Nephron (organoid): ENCODE measurements at regions not wholly inside any gene's neighbourhood (a gene's known extent, or its start where the extent isn't known, plus 50 kb on each side); places are given as distances from the start of the nearest gene placed in this dataset.

Source experiments
- H3K27ac Mint-ChIP-seq, 3 experiments: 2 replicates each; pipeline ENCODE4 v1.8.0; 2020; ENCODE audit warnings: mixed read lengths in 3 of 3, mild to moderate bottlenecking in 2 of 3, moderate library complexity in 1 of 3
- H3K27me3 Mint-ChIP-seq: 2 replicates; pipeline ENCODE4 v1.8.0; 2021; ENCODE audit warnings: low read depth, mild to moderate bottlenecking, moderate library complexity, mixed read lengths
- H3K36me3 Mint-ChIP-seq: 2 replicates; pipeline ENCODE4 v1.8.0; 2020; ENCODE audit warnings: low read depth, mixed read lengths
- H3K4me1 Mint-ChIP-seq: 2 replicates; pipeline ENCODE4 v1.8.0; 2020; ENCODE audit warnings: mixed read lengths
- H3K4me3 Mint-ChIP-seq, 3 experiments: 2 replicates each; pipeline ENCODE4 v1.8.0; 2020; ENCODE audit warnings: mild to moderate bottlenecking in 3 of 3, mixed read lengths in 3 of 3, moderate library complexity in 2 of 3
- H3K9me3 Mint-ChIP-seq: 2 replicates; pipeline ENCODE4 v1.8.0; 2020; ENCODE audit warnings: mixed read lengths
- TF ChIP-seq, protein P1 (sequence below), 3 experiments: fragments of 200-600 bp; sonication (generic); IDR thresholded peaks; one replicate each; pipeline ENCODE4 v1.5.0; 2021; ENCODE audit warnings: antibody characterized with exemption in 3 of 3; ENCODE audit not compliant: unreplicated experiment in 3 of 3

DNA sequence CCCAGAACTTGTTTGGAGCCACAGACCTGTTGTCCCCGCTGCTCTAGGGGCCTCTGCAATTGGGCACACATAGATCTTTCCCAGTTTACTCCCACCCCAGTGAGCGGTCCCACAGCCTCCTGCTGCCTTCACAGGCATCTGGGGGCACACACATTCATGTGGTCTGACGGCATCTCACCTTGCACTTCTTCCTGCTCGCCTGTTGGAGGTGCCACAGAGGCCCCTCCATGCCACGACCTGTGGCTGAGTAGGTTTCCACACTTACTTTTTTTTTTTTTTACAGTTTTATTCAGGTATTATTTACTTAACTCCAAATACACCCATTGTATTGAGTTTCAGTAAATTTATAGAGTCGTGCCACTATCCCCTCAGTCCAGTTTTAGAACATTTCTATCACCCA, 68.9 kb upstream of the SEPTIN5 start:
- H3K27ac Mint-ChIP-seq = no peak overlapping the region
- TF ChIP-seq, protein P1, sequence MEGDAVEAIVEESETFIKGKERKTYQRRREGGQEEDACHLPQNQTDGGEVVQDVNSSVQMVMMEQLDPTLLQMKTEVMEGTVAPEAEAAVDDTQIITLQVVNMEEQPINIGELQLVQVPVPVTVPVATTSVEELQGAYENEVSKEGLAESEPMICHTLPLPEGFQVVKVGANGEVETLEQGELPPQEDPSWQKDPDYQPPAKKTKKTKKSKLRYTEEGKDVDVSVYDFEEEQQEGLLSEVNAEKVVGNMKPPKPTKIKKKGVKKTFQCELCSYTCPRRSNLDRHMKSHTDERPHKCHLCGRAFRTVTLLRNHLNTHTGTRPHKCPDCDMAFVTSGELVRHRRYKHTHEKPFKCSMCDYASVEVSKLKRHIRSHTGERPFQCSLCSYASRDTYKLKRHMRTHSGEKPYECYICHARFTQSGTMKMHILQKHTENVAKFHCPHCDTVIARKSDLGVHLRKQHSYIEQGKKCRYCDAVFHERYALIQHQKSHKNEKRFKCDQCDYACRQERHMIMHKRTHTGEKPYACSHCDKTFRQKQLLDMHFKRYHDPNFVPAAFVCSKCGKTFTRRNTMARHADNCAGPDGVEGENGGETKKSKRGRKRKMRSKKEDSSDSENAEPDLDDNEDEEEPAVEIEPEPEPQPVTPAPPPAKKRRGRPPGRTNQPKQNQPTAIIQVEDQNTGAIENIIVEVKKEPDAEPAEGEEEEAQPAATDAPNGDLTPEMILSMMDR (IDR thresholded peaks at IDR 0.05; ENCODE audit: unreplicated experiment in 3 of 3) = no peak
- H3K4me1 Mint-ChIP-seq = no peaks in the 10 kb centered on the region
- H3K27me3 Mint-ChIP-seq = peaks cover 24% of the 10 kb centered on the region
- H3K36me3 Mint-ChIP-seq = no peaks in the 10 kb centered on the region
- no peak overlapping the region for H3K4me3 Mint-ChIP-seq
- H3K9me3 Mint-ChIP-seq = peaks cover 27% of the 10 kb centered on the region

DNA sequence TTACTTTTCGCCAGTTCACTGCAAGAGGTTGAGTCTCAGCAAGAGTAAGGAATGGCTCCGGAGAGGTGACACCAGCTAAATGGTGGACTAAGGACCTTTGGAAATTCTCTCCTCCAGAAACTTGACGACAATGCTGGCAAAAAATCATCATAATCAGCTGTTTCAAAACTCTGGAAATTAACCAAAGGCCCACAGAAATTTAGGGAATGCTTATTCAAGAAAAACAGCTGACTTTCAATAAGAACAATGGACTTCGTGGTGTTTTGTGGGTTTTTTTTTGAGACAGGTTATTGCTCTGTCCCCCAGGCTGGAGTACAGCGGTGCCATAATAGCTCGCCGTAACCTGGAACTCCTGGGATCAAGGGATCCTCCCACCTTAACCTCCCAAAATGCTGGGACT, 68.4 kb upstream of the SEPTIN5 start:
- peaks cover 24% of the 10 kb centered on the region for H3K27me3 Mint-ChIP-seq
- no peaks in the 10 kb centered on the region for H3K4me1 Mint-ChIP-seq
- H3K27ac Mint-ChIP-seq = no peak overlapping the region
- TF ChIP-seq, protein P1 (IDR thresholded peaks at IDR 0.05; ENCODE audit: unreplicated experiment in 3 of 3) = no peak
- H3K36me3 Mint-ChIP-seq = no peaks in the 10 kb centered on the region
- no peak overlapping the region for H3K4me3 Mint-ChIP-seq
- H3K9me3 Mint-ChIP-seq = peaks cover 27% of the 10 kb centered on the region

DNA sequence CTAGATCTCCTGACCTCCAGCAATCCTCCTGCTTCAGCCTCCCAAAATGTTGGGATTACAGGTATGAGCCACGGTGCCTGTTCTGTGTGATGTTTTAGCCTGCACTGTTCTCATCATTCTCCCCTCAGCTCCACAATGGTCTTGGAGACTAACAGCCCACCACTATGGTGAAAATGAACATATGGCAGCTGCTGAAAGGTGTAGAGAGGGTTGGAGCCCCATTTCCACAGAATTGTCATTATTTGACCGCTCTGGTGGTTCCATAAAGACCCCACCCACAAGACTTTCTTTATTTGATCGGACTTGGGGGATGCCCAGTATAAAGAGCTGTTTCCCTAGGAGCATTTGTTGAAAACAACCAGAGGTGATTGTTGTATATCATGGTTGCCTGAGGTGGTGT, 67.9 kb upstream of the SEPTIN5 start:
- peaks cover 24% of the 10 kb centered on the region for H3K27me3 Mint-ChIP-seq
- H3K4me1 Mint-ChIP-seq = no peaks in the 10 kb centered on the region
- no peaks in the 10 kb centered on the region for H3K36me3 Mint-ChIP-seq
- no peak overlapping the region for H3K27ac Mint-ChIP-seq
- H3K9me3 Mint-ChIP-seq = peaks cover 27% of the 10 kb centered on the region
- no peak overlapping the region for H3K4me3 Mint-ChIP-seq
- TF ChIP-seq, protein P1 (IDR thresholded peaks at IDR 0.05; ENCODE audit: unreplicated experiment in 3 of 3) = no peak

DNA sequence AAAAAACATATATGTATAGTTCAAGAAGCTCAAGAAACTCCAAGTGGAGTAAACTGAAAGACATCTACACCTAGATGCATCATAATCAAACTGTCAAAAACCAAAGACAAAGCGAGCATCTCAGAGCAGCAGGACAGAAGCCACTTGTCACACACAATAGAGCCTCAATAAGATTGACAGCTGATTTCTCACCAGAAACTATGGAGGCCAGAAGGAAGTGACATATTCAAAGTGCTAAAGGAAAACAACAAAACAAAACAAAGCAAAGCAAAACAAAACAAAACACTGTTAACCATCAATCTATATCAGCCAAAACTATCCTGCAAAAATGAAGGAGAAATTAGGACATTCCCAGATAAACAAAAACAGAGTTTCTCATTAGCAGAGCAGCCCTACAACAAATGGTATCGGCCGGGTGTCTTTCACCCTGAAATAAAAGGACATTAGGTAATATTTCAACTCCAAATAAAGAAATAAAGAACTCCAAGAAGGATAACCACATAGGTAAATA, 65.8 kb upstream of the SEPTIN5 start:
- no peaks in the 10 kb centered on the region for H3K4me1 Mint-ChIP-seq
- H3K27ac Mint-ChIP-seq = no peak overlapping the region
- H3K9me3 Mint-ChIP-seq = peaks cover 27% of the 10 kb centered on the region
- TF ChIP-seq, protein P1 (IDR thresholded peaks at IDR 0.05; ENCODE audit: unreplicated experiment in 3 of 3) = no peak
- H3K4me3 Mint-ChIP-seq = no peak overlapping the region
- H3K27me3 Mint-ChIP-seq = peaks cover 30% of the 10 kb centered on the region
- no peaks in the 10 kb centered on the region for H3K36me3 Mint-ChIP-seq

DNA sequence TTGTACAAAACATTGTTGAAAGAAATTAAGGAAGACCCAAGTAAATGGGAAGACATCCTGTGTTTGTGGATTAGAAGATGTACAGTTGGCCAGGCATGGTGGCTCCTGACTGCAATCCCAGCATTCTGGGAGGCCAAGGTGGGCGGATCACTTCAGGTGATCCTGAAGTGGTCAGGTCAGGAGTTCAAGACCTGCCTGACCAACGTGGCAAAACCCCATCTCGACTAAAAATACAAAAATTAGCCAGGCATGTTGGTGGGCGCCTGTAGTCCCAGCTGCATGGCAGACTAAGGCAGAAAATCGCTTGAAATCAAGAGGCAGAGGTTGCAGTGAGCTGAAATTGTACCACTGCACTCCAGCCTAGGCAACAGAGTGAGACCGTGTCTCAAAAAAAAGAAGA, 62.0 kb upstream of the SEPTIN5 start:
- H3K27ac Mint-ChIP-seq = no peak overlapping the region
- H3K36me3 Mint-ChIP-seq = no peaks in the 10 kb centered on the region
- H3K27me3 Mint-ChIP-seq = peaks cover 24% of the 10 kb centered on the region

More for the DNA sequence above, 62.0 kb upstream of the SEPTIN5 start:
- TF ChIP-seq, protein P1 (IDR thresholded peaks at IDR 0.05; ENCODE audit: unreplicated experiment in 3 of 3) = no peak
- peaks cover 18% of the 10 kb centered on the region for H3K9me3 Mint-ChIP-seq
- no peaks in the 10 kb centered on the region for H3K4me1 Mint-ChIP-seq
- H3K4me3 Mint-ChIP-seq = no peak overlapping the region
